ENCODE measurements at regions not wholly inside any gene's neighbourhood (a gene's known extent, or its start where the extent isn't known, plus 50 kb on each side); places are given as distances from the start of the nearest gene placed in this dataset.

- Histone ChIP-seq H3K27me3 (no peaks in the 10 kb centered on the region), H3K4me1 (no peaks in the 10 kb centered on the region), H3K9me3 (no peaks in the 10 kb centered on the region), H3K36me3 (no peaks in the 10 kb centered on the region), H3K27ac (no peak overlapping the region), H3K4me3 (no peak overlapping the region)
- WGBS, 2 donors (ENCODE audit: low coverage in 1 of 2) = 57 to 75% methylated on average over 5 of the region's 5 CpGs
- no peak for DNase-seq
- TF ChIP-seq CTCF (IDR thresholded peaks at IDR 0.05) (no peak), EP300 (IDR thresholded peaks at IDR 0.05; ENCODE audit: low read depth) (no peak), POLR2A (IDR thresholded peaks at IDR 0.05) (no peak), POLR2AphosphoS5 (IDR thresholded peaks at IDR 0.05) (no peak)
- intact Hi-C loops (cut with DNase I; ENCODE audit: low total_unique reads) = no loop called here
- in situ Hi-C loops (cut with MboI; ENCODE audit: low pct_ligation_motif_present in 1 of 4, low pct_unique_long_range_greater_than_20kb in 1 of 4, low sequenced_read_pairs in 3 of 4) = no loop called here
Measured at GRCh38 chr16:63323722-63324705, 1287.8 kb upstream of the CDH8 start.

- in situ Hi-C loops (cut with MboI; ENCODE audit: low pct_ligation_motif_present in 1 of 4, low pct_unique_long_range_greater_than_20kb in 1 of 4, low sequenced_read_pairs in 3 of 4) (no loop called here), intact Hi-C loops (cut with DNase I; ENCODE audit: low total_unique reads) (no loop called here)
- WGBS, 2 donors (ENCODE audit: low coverage in 1 of 2) = 69 to 80% methylated on average over 1 of the region's 1 CpG
- Histone ChIP-seq H3K9me3 (no peaks in the 10 kb centered on the region), H3K27ac (no peak overlapping the region), H3K4me1 (no peaks in the 10 kb centered on the region), H3K36me3 (no peaks in the 10 kb centered on the region), H3K4me3 (no peak overlapping the region), H3K27me3 (no peaks in the 10 kb centered on the region)
- no peak for TF ChIP-seq CTCF (IDR thresholded peaks at IDR 0.05)
- no peak for TF ChIP-seq POLR2A (IDR thresholded peaks at IDR 0.05)
- TF ChIP-seq POLR2AphosphoS5 (IDR thresholded peaks at IDR 0.05) = no peak
- no peak for TF ChIP-seq EP300 (IDR thresholded peaks at IDR 0.05; ENCODE audit: low read depth)
- no peak for DNase-seq
Measured at GRCh38 chr16:63323055-63323454, 1286.8 kb upstream of the CDH8 start.

- 14 to 39% methylated on average over 1 of the region's 1 CpG for WGBS, 2 donors (ENCODE audit: low coverage in 1 of 2)
- in situ Hi-C loops (cut with MboI; ENCODE audit: low pct_ligation_motif_present in 1 of 4, low pct_unique_long_range_greater_than_20kb in 1 of 4, low sequenced_read_pairs in 3 of 4) (no loop called here), intact Hi-C loops (cut with DNase I; ENCODE audit: low total_unique reads) (no loop called here)
- no peaks in the 10 kb centered on the region for H3K9me3 ChIP-seq
- no peak overlapping the region for H3K27ac ChIP-seq
- TF ChIP-seq EP300 (IDR thresholded peaks at IDR 0.05; ENCODE audit: low read depth) = no peak
- TF ChIP-seq POLR2AphosphoS5 (IDR thresholded peaks at IDR 0.05) = no peak
- no peak for TF ChIP-seq POLR2A (IDR thresholded peaks at IDR 0.05)
- TF ChIP-seq CTCF (IDR thresholded peaks at IDR 0.05) = no peak
- no peaks in the 10 kb centered on the region for H3K36me3 ChIP-seq
- no peaks in the 10 kb centered on the region for H3K4me1 ChIP-seq
- H3K27me3 ChIP-seq = no peaks in the 10 kb centered on the region
- no peak for DNase-seq
- H3K4me3 ChIP-seq = no peak overlapping the region
Measured at GRCh38 chr16:63315229-63315628, 1279.0 kb upstream of the CDH8 start.

GRCh38 chr16:63312346-63312745 is 1276.1 kb upstream of the CDH8 start:
- no peaks in the 10 kb centered on the region for H3K9me3 ChIP-seq
- DNase-seq = no peak
- in situ Hi-C loops (cut with MboI; ENCODE audit: low pct_ligation_motif_present in 1 of 4, low pct_unique_long_range_greater_than_20kb in 1 of 4, low sequenced_read_pairs in 3 of 4) = no loop called here
- intact Hi-C loops (cut with DNase I; ENCODE audit: low total_unique reads) = no loop called here
- H3K4me3 ChIP-seq = no peak overlapping the region
- no peaks in the 10 kb centered on the region for H3K36me3 ChIP-seq
- H3K4me1 ChIP-seq = no peaks in the 10 kb centered on the region
- WGBS, 2 donors (ENCODE audit: low coverage in 1 of 2) = 41 to 63% methylated on average over 1 of the region's 1 CpG
- TF ChIP-seq EP300 (IDR thresholded peaks at IDR 0.05; ENCODE audit: low read depth) = no peak
- no peak for TF ChIP-seq POLR2AphosphoS5 (IDR thresholded peaks at IDR 0.05)
- no peak for TF ChIP-seq CTCF (IDR thresholded peaks at IDR 0.05)
- no peak for TF ChIP-seq POLR2A (IDR thresholded peaks at IDR 0.05)
- no peak overlapping the region for H3K27ac ChIP-seq
- H3K27me3 ChIP-seq = no peaks in the 10 kb centered on the region

All from transverse colon (tissue), 4 donors.